ENCODE measurements at regions not wholly inside any gene's neighbourhood (a gene's known extent, or its start where the extent isn't known, plus 50 kb on each side); places are given as distances from the start of the nearest gene placed in this dataset.

DNA sequence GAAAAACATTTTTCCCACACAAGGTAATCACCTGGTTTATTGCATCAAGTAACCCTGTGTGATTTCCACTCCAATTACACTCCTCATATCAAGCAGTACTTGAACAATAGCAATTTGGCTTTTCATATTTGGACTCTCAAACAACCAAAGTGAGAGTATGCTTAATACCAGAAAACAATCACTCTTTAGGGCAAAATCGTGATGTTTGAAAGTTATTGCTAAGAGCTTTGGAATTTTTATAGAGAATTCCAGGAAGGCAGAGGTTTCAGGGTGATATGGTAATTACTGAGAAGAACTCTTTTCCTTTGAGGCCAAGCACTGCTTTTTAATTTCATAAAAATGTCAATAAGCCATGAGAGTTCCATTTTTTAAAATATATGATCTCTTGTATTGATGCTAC, 779.5 kb upstream of the LRRTM1 start:
- no peak for FAIRE-seq

DNA sequence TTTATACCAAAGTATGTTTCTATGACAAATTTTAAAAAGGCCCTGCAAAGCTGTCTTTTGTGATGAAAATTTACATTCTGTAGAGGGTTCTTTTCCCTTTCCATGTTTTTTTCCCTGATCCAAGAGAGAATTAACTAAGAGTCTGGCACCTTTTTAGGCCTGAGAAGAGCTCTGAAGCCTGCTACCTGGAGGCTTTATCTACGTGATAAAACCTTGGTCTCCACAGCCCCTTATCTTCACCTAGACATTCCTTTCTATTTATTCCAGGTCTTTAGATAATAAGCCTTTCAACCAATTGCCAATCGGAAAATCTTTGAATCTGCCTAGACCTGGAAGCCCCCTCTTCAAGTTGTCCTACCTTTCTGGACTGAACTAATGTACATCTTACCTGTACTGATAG, 774.1 kb upstream of the LRRTM1 start:
- no peak for FAIRE-seq

GRCh38 chr2:81078102-81078501, 773.5 kb upstream of the LRRTM1 start:
- no peak for FAIRE-seq

- no peak for FAIRE-seq
Observed at GRCh38 chr2:81077396-81077795, 772.8 kb upstream of the LRRTM1 start.

- no peak for FAIRE-seq
Observed at GRCh38 chr2:81073412-81073811, 768.9 kb upstream of the LRRTM1 start.

DNA sequence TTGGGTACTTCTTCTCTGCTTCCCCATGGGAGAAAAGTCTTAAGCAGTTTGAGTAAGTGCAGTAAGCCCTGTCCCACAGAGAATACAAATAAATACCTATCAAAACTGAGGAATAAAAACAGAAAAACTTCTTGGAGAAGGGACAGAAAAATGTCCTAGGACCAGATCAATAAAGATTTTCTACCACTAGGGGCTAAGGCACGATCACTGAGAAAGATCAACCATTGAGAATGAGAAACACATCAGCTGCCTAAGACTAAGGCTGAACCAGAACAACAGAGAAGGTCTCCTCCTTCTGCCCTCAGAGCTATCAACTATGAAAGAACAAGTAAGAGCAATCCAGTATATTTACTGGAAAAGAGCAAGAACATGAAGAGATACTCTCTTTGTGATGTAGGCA, 763.6 kb upstream of the LRRTM1 start:
- FAIRE-seq = no peak

- no peak for FAIRE-seq
Observed at GRCh38 chr2:81061016-81061415, 756.5 kb upstream of the LRRTM1 start.

GRCh38 chr2:81050580-81051095, 746.1 kb upstream of the LRRTM1 start:
- no peak for FAIRE-seq

DNA sequence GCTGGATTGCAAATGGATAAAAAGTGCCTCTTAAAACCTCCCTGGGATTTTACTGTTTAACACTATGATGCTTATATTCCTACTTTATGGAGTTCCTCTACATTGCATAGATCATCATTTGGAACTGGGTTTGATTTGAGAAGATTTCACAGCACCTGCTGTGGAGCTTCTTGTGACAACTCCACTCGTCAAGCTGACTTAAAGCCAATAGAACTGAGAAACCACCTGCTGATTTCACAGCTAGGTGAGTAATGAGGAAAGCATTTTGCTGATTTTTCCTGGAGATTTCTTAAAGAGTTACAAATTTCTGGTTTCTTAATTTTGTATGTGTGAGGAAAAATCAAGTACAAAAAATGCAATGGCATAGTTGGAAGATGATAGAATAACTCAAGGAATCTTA, 739.1 kb upstream of the LRRTM1 start:
- no peak for FAIRE-seq

GRCh38 chr2:81007104-81007503, 702.6 kb upstream of the LRRTM1 start:
- FAIRE-seq = no peak

DNA sequence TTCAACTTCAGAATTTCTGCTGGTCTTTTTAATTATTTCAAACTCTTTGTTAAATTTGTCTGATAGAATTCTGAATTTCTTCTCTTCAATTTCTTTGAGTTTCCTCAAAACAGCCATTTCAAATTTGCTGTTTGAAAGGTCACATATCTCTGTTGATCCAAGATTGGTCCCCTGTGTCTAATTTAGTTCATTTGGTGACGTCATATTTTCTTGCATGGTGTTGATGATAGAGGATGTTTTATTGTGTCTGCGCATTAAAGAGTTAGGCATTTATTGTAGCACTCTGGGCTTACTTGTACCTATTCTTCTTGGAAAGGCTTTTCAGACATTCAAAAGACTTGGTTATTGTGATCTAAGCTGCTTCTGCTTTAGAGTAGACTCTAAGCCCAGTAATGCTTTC, 698.4 kb upstream of the LRRTM1 start:
- no peak for FAIRE-seq

- no peak for FAIRE-seq
Observed at GRCh38 chr2:80987466-80987865, 682.9 kb upstream of the LRRTM1 start.

DNA sequence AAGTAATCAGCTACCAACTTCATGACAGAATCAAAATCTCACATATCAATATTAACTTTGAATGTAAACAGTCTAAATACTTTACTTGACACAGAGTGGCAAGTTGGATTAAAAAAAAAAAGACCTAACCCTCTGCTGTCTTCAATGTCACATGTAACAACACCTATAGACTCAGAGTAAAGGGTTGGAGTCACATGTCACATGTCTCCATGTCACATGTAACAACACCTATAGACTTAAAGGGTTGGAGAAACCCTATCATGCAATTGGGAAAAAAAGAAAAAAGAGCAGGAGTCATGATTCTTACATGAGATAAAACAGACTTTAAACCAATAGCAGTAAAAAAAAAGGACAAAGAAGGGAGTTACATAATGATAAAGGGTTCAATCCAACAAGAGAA, 665.3 kb upstream of the LRRTM1 start:
- FAIRE-seq = no peak

- no peak for FAIRE-seq
Observed at GRCh38 chr2:80968450-80968849, 663.9 kb upstream of the LRRTM1 start.

DNA sequence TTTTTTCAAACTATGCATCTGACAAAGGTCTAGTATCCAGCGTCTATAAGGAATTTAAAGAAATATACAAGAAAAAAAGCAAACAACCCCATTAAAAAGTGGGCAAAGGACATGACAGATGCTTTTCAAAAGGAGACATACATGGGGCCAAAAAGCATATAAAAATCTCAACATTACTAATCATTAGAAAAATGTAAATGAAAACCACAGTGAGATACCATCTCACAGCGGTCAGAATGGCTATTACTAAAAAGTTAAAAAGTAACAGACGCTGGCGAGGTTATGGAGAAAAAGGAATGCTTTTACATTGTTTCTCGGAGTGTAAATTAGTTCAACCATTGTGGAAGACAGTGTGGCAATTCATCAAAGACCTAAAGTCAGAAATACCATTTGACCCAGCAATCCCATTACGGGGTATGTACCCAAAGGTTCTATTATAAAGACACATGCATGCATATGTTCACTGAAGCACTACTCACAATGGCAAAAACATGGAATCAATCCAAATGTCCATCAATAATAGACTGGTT, 643.1 kb upstream of the LRRTM1 start:
- no peak for FAIRE-seq

- FAIRE-seq = no peak
Observed at GRCh38 chr2:80943487-80943886, 638.9 kb upstream of the LRRTM1 start.

- FAIRE-seq = no peak
Observed at GRCh38 chr2:80942766-80943165, 638.2 kb upstream of the LRRTM1 start.

DNA sequence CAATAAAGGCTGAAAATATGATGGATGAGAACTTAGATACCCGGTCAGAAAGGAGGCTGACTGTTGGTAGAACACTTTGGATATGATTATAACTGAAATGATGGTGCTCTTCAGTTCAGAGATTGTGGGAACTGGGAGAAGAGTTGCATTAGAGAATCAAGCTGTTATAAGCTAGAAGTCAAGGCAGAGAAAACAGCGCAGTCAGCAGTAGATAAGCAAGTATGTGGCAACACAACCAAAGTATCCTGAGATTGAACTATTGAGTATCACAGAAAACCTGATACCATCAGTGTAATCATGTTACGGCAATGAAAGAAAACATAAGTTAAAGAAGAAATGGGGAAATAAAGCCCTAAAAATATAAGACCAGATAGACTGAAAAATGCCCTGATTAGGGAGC, 633.9 kb upstream of the LRRTM1 start:
- FAIRE-seq = no peak

DNA sequence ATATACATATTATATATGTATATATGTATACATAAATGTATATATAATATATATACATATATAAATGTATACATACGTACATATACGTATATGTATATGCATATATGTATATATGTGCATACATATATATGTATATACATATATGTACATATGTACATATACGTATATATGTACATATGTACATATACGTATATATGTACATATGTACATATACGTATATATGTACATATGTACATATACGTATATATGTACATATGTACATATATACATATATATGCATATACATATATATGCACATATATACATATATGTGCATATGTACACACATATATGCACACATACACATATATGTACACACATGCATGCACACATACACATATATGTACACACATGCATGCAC, 627.3 kb upstream of the LRRTM1 start:
- FAIRE-seq = peak; percentile 99

DNA sequence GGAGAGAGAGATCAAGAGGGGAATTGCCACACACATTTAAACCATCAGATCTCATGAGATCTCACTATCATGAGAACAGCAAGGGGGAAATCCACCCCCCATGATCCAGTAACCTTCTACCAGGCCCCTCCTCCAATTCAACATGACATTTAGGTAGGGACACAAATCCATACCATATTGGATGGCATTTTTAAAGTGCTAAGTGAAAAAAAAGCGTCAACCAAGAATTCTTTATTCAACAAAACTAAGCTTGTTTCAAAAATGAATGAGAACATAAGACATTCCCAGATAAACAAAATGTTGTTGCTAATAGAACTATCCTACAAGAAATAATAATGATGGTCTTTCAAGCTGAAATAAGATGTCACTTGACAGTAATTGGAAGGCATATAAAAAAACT, 626.2 kb upstream of the LRRTM1 start:
- FAIRE-seq = no peak

GRCh38 chr2:80926168-80926567, 621.6 kb upstream of the LRRTM1 start:
- FAIRE-seq = no peak

DNA sequence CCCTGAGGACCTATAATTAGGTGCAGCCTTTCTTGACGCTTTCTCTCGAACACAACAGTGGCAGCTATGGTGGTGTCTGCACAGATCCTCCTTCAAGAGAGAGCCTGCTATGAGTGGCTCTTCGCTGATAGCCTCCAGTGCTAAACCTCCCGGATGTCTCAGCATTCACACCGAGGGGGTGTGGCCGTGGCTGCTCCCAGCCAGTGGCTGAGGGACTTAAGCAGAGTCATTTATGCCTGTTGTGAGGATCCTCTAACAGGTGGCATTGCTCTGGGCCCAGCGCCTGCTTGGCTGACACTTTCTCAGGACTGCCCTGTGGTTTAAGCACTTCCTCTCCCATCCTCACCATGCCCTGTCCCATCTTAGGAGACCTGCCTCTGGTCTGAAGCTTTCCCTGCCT, 592.0 kb upstream of the LRRTM1 start:
- no peak for FAIRE-seq

- no peak for FAIRE-seq
Observed at GRCh38 chr2:80894486-80894885, 589.9 kb upstream of the LRRTM1 start.

DNA sequence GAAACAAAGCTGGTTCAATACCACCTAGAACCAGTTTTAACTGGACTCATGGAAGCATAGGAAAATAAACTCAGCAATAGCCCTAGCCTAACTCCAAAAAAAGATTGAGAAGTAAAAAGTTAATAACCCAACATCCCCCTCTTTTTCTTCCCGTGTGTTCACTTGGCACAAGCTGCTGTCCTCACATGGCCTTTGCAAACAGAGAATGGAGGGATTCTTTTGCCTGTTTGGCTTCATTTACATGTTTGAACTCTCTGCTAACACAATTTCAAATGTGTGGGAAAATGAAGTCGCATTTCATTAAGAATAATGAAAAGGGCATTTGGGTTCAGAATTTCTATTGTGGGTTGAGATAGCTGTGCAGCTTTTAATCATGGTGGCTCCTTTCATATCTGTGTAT, 589.2 kb upstream of the LRRTM1 start:
- FAIRE-seq = no peak

DNA sequence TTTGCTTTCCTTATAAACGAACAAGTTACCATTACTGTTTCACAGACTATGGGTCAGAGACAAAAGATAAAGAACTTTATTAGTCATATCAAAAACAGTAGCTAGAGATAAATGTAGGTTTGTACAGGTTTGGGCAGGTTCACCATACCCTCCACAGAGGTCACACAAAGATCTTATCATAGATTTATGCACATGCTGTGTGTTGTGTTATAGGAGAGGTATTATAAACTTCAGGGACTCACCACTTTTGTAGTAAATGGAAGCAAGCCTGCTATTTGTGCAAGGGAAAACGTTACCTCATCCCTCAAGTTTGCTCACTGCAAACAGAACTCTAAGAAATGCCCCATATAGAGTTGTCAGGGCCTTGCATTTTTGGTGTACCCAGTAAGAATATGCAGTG, 584.5 kb upstream of the LRRTM1 start:
- no peak for FAIRE-seq

Measured in colon (tissue), 2 donors.